GM19372 (cell line): ENCODE measurements at regions not wholly inside any gene's neighbourhood (a gene's known extent, or its start where the extent isn't known, plus 50 kb on each side); places are given as distances from the start of the nearest gene placed in this dataset.
"Not testable (repeated sequence)": the region's sequence is repeated elsewhere in the genome, so short reads cannot be mapped to it uniquely, and the experiment has no call there.

Source experiments
- ATAC-seq: cut with Tn5 transposase; IDR thresholded peaks from one replicate; pipeline ENCODE4 v1.9.1; 2021; ENCODE audit warnings: mild to moderate bottlenecking, low read depth, moderate library complexity; ENCODE audit not compliant: unreplicated experiment

- no peak for ATAC-seq
Measured at GRCh38 chr12:97711392-97711791, 248.8 kb downstream of the RMST start.

DNA sequence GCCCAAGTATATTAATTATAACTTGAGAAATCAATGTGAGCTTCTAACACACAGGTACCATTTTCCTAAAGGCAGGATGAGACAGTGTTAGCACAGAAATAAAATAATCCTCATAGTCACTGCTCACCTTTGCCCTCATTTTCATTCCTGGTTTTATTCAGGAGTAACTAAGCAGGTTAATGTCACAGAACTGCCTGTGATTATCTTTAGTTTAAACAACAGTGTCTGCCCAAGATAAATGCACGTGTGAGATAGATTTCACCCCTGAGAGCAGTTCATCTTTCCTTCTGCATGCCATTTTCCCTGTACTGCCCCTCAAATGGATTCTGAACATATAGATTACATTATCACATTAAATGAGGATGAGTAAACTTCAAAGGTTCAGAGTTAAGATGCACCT, 250.7 kb downstream of the RMST start:
- ATAC-seq = no peak

DNA sequence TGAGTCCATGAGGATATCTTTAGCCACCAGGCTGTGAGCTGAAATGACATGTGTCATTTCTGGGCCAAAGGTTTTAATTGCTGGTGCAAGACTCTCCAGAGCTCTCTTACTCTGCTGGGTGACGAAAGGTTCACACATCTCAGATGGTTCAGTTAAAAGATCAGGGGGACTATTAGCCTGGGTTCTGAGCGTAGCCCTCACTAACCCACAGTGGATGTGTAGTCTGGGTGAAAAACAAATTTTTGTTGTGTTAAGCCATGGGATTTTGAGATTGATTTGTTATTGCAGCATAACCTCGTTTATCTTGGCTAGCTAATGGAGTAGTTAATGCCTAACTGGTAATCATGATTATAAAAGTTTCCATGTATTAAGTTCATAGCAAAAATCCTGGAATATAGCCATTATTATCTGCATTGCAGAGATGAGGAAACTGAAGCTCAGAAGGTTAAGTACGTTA, 251.5 kb downstream of the RMST start:
- ATAC-seq = no peak

DNA sequence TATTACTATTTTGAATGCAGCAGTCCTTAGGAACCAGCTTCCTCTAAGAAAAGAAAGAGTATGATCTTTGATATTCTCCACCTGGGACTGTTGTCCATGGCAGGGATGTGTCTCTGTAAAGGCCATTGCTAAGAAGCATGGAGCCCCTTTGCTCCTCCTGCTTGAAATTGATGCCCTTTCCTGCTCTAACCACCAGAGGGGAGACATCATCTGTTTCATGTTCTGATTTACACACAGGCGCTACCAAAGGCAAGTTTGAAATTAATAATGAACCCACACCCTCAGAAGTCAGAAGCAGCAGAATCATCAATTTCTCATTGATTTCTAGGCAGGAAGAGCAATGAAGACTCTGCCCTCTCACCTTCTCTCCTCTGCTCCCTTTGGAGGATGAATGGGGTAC, 253.8 kb downstream of the RMST start:
- ATAC-seq = no peak

- not testable (repeated sequence) for ATAC-seq
Measured at GRCh38 chr12:97723801-97724200, 261.2 kb downstream of the RMST start.

- no peak for ATAC-seq
Measured at GRCh38 chr12:97745406-97746101, 282.9 kb downstream of the RMST start.

DNA sequence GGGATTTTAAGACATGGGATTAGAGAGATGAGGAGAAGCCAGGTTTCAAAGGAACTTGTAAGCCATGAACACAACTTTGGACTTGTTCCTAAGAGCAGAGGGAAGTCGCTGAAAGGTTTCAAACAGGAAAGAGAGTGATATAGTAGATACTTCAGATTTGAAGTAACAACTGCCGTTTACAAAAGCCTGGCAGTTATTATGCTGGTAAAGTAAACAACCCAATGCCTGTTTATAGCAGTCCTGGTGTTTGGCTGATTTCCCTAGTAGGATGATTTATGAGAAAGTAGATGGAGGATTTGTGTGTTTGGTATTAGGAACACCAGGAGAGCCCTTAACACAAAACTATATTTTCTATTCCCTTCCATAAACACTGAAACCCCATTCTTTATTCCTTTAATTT, 285.7 kb downstream of the RMST start:
- ATAC-seq = no peak

GRCh38 chr12:97751704-97752103, 289.1 kb downstream of the RMST start:
- ATAC-seq = no peak

- ATAC-seq = no peak
Measured at GRCh38 chr12:97752129-97752528, 289.5 kb downstream of the RMST start.

GRCh38 chr12:97753332-97753731, 290.7 kb downstream of the RMST start:
- no peak for ATAC-seq

- ATAC-seq = no peak
Measured at GRCh38 chr12:97754306-97754705, 291.7 kb downstream of the RMST start.

- ATAC-seq = no peak
Measured at GRCh38 chr12:97756066-97756666, 293.6 kb downstream of the RMST start.

GRCh38 chr12:97756741-97757140, 294.1 kb downstream of the RMST start:
- ATAC-seq = no peak

DNA sequence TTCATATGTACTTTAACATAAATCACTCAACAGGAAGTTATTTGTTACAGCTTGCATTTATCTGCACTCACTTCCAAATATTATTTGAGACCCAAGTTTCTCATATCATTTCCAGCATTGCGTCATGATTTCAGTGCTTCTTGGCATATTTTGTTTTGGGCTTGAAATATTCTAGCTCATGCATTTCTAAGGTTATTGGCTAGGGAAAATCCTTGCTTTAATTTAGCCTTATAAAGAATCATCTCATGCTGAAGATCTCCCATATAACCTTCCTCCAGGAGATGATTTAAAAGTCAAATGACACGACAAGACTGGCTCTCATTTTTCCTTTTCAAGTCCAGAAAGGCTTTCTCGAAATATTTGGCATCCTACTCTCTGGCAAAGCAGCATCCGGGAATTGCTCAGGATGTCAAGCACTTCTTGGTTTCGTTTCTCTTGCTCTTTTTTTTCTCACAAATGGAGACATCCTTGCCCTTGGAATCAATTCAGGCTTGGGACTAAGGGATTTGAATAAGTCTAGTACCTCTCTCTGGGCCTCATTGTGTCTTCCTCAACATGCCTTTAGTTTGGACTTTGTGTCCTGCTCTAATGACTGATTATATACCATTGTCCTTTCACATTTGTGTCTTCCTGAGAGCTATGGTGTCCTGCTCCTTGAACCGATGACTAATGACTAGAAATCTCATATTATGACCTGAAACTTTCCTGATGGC, 295.0 kb downstream of the RMST start:
- ATAC-seq = no peak

GRCh38 chr12:97758194-97758501, 295.5 kb downstream of the RMST start:
- no peak for ATAC-seq

GRCh38 chr12:97758586-97758985, 296.0 kb downstream of the RMST start:
- ATAC-seq = no peak

DNA sequence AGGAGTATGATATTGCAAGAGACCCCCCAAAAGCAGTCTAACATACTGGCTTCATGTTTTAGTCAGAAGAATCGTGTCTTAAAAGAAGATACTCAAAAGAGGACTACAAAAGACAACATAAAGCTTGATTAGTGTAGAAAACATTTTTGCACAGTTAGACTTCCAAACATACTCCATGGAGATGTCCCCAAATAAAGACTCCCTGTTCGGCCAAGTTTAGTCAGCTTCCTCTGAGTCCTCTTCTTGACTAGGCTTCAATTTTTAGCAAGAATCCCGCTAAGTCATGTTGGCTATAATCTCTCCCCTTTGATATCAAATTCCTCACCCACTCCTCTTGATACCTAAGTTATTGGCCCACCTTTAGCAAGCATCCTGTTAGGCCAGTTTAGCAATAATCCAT, 298.0 kb downstream of the RMST start:
- no peak for ATAC-seq

DNA sequence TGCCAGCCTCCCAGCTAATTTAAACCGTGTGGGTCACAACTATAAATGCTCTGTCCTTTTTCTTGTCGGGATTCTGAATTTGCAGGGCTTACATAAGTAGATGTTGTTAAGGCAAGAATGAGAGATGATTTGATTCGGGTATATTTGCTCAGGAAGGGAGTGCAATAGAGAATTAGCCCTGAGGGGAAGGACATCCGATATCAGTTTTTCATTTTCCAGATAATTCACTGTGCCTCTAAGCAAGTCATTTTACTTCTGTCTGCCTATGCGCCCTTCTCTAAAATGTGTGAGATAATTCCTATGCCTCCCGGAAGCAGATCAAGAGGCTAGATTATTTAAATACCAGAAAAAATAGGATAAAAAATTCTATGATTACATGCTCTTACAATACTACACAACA, 300.5 kb downstream of the RMST start:
- ATAC-seq = no peak

DNA sequence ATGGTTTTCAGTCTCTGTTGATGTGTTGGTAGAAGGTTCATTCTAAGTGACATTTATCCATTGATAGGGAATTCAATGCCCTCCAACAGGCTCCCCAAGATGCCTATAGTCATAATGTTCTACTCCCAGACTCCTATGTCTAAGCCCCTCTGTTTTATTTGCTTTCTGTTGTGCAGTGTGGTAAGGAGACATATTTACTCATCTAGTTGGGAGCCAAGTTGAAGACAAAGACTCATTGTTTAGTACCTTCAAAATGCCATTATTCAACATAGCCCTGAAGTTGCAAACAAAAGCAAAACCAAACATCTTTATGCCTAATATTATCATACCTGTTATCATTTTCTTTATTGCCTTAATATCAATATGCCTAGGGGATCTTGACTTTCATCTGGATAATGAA, 302.1 kb downstream of the RMST start:
- ATAC-seq = no peak

- no peak for ATAC-seq
Measured at GRCh38 chr12:97767347-97767746, 304.7 kb downstream of the RMST start.

DNA sequence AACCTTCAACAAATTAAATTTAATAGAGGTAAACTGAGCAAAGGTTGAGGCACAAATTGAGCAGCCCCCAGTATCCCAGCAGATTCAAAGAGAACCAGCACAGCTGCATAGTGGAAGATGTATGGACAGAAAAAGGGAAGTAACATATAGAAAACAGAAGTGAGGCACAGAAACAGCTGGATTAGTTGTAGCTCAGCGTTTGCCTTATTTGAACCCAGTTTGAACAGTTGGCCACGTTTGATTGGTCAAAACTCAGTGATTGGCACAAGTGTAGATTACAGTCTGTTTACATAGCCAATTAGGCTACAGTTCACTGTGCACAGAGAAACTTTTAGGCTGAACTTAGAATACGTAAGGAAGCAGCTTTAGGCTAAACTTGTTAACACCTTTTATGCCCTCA, 315.5 kb downstream of the RMST start:
- ATAC-seq = no peak

- ATAC-seq = no peak
Measured at GRCh38 chr12:97781342-97781741, 318.7 kb downstream of the RMST start.
